ENCODE measurements at regions not wholly inside any gene's neighbourhood (a gene's known extent, or its start where the extent isn't known, plus 50 kb on each side); places are given as distances from the start of the nearest gene placed in this dataset.

DNA sequence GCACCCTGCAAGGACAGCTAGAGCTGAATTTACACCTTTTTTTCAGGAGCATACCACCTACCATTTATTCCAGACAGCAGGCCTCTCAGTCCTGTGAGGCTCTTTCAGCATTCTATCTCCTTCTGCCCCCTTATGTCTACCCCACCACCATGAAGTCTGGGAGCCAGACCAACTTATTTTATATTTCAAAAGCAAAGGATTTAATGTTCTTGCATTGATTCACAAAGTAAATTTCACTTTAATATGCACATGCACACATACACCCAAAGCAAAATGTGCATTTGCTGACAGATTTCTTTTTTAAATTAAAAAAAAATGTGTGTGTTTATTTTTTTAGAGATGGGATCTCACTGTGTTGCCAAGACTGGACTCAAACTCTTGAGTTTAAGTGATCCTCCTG lies 264.2 kb upstream of the LRRC3B start:
- no peak for DNase-seq (ENCODE audit: low read depth)

DNA sequence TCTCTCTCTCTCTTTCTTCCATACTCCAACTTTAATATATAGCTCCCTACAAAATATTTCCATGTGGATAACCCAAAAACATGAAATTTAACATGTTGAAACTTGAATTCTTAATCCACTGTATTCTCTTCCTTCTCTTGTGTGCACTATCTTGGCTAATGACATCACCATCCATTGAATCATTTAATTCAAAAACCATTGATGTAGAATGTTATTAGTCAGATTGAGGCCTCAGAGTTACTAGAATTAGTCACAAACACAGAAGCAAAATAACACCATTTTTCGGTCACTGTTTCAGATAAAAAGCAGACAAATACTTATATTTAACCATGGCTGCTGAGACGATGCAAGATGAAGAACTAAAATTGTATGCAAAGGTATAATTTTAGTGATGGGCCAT lies 256.9 kb upstream of the LRRC3B start:
- no peak overlapping the region for H3K4me3 ChIP-seq (ENCODE audit: low read depth, low read length)
- TF ChIP-seq POLR2A (IDR thresholded peaks at IDR 0.05; ENCODE audit: extremely low read depth, insufficient read length) (no peak), MYC (IDR thresholded peaks at IDR 0.05; ENCODE audit: low read depth, low read length) (no peak)
- TF ChIP-seq, protein P1, sequence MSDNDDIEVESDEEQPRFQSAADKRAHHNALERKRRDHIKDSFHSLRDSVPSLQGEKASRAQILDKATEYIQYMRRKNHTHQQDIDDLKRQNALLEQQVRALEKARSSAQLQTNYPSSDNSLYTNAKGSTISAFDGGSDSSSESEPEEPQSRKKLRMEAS (IDR thresholded peaks at IDR 0.05; ENCODE audit: low read depth, low read length) = no peak
- TF ChIP-seq, protein P2, sequence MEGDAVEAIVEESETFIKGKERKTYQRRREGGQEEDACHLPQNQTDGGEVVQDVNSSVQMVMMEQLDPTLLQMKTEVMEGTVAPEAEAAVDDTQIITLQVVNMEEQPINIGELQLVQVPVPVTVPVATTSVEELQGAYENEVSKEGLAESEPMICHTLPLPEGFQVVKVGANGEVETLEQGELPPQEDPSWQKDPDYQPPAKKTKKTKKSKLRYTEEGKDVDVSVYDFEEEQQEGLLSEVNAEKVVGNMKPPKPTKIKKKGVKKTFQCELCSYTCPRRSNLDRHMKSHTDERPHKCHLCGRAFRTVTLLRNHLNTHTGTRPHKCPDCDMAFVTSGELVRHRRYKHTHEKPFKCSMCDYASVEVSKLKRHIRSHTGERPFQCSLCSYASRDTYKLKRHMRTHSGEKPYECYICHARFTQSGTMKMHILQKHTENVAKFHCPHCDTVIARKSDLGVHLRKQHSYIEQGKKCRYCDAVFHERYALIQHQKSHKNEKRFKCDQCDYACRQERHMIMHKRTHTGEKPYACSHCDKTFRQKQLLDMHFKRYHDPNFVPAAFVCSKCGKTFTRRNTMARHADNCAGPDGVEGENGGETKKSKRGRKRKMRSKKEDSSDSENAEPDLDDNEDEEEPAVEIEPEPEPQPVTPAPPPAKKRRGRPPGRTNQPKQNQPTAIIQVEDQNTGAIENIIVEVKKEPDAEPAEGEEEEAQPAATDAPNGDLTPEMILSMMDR (IDR thresholded peaks at IDR 0.05; ENCODE audit: low read depth, low read length) = no peak
- DNase-seq (ENCODE audit: low read depth) = no peak

More for the DNA sequence above, 264.2 kb upstream of the LRRC3B start:
- TF ChIP-seq, protein P2 (IDR thresholded peaks at IDR 0.05; ENCODE audit: low read depth, low read length) = no peak
- TF ChIP-seq POLR2A (IDR thresholded peaks at IDR 0.05; ENCODE audit: extremely low read depth, insufficient read length) (no peak), MYC (IDR thresholded peaks at IDR 0.05; ENCODE audit: low read depth, low read length) (no peak)
- TF ChIP-seq, protein P1 (IDR thresholded peaks at IDR 0.05; ENCODE audit: low read depth, low read length) = no peak
- no peak overlapping the region for H3K4me3 ChIP-seq (ENCODE audit: low read depth, low read length)

DNA sequence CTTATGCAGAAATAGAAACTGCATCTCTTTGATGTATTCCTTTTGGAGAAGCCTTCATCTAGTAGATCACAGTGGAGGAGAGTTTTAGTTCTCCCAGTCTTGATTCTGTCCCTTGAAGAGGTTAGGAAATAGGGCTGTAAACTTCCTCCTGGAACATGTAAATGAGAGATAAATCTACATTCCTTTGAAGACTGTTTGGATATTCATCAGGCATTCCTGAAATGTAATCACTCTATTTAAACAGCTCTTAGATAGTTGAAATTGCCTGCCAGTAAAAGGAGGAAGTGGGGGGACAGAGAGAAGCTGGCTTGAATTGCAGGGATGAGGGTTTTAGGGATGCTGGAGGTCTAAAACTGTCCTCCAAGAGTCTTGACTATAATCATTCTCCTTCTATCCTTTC lies 254.3 kb upstream of the LRRC3B start:
- no peak overlapping the region for H3K4me3 ChIP-seq (ENCODE audit: low read depth, low read length)
- no peak for DNase-seq (ENCODE audit: low read depth)
- TF ChIP-seq MYC (IDR thresholded peaks at IDR 0.05; ENCODE audit: low read depth, low read length) (no peak), POLR2A (IDR thresholded peaks at IDR 0.05; ENCODE audit: extremely low read depth, insufficient read length) (no peak)
- TF ChIP-seq, protein P1 (IDR thresholded peaks at IDR 0.05; ENCODE audit: low read depth, low read length) = no peak
- TF ChIP-seq, protein P2 (IDR thresholded peaks at IDR 0.05; ENCODE audit: low read depth, low read length) = no peak

DNA sequence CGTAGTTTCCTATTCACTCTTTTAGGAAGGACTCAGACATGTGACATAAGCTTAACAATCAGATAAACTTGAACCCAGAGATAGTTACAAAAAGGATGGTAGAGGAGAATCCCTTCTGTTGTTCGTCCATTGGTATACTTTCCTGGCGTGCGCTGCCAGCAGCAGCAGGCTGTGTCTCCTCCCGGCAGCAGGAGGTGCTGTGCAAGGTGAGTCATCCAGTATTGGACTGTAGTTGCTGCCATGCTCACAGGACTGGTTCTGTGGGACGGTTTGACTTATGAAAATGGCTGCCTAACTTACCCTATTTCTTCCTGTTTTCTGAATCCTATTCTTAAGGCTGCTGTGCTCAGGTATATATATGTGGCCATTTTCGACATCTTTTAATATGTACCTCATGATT lies 253.4 kb upstream of the LRRC3B start:
- H3K4me3 ChIP-seq (ENCODE audit: low read depth, low read length) = no peak overlapping the region
- no peak for TF ChIP-seq POLR2A (IDR thresholded peaks at IDR 0.05; ENCODE audit: extremely low read depth, insufficient read length)
- TF ChIP-seq, protein P1 (IDR thresholded peaks at IDR 0.05; ENCODE audit: low read depth, low read length) = no peak
- TF ChIP-seq, protein P2 (IDR thresholded peaks at IDR 0.05; ENCODE audit: low read depth, low read length) = peak; percentile 10
- peak; percentile 2 for DNase-seq (ENCODE audit: low read depth)

DNA sequence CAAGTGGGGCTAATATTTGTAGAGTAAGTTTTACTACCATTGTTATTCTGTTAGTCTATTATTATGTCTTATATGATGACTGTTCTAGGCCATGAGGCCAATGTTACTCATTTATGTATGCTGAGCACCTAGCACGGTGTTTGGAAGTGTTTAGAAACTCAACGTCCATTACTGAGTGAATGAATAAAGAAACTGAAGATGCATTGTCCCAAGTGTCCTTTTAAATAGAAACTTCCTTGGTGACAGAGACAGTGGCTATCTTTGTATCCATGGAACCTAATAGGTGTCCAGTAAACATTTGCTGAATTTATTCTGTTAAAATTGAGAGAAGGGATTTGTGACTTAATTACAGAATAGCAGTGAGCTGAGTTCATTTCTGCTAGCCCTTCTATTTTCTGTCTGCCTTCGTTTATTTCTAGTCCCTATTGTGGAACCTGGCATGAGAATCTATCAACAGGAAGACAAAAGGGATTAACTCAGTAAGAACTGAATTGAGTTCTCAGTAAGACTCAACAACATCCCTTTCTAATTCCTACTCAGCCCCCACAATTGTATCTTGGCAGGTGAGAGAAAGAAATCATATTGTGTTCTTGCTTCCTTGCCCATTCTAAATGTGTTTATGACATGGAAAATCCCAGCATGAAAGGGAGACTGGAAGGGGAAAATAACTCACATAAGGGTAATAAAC lies 246.6 kb upstream of the LRRC3B start:
- TF ChIP-seq MYC (IDR thresholded peaks at IDR 0.05; ENCODE audit: low read depth, low read length) (no peak), POLR2A (IDR thresholded peaks at IDR 0.05; ENCODE audit: extremely low read depth, insufficient read length) (no peak)
- TF ChIP-seq, protein P2 (IDR thresholded peaks at IDR 0.05; ENCODE audit: low read depth, low read length) = no peak
- TF ChIP-seq, protein P1 (IDR thresholded peaks at IDR 0.05; ENCODE audit: low read depth, low read length) = no peak
- no peak overlapping the region for H3K4me3 ChIP-seq (ENCODE audit: low read depth, low read length)
- no peak for DNase-seq (ENCODE audit: low read depth)
